ENCODE measurements at regions not wholly inside any gene's neighbourhood (a gene's known extent, or its start where the extent isn't known, plus 50 kb on each side); places are given as distances from the start of the nearest gene placed in this dataset.

DNA sequence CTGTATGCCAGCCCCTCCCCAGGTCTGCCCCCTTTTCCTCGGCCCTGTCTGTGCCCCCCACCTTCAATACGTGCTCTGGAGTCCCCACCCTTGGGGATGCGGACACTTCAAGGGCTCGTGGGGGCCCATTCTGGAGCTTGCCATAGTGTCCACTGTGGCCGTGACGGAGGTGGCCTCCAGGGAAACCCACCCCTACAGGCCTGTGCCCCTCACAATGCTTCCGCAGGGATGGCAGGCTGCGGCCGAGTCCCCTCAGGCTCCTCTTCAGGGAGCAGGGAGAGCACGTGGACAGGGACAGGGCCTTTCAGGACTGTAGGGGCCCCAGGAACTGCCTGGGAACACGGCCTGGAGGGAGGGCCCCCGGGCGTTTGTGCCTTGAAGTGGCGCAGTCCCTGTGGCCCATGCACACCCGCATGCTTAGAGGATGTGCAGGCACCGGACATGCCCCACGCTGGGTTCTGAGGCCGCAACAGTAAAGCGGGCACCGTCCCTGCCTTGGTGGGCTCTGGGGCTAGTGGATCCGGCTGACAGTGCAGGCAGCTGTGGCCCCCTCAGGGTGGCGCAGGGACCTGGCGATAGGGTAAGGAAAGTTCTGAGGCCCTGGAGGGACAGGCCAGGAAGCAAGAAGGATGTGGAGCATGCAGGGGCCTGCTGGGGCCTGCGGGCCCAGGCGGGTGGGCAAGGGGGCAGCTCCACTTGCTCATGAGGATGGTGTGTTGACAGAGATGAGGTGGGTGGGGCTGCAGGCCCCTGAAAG, 209.0 kb upstream of the RTL1 start:
- no peak for ATAC-seq
- no peak overlapping the region for H3K9ac ChIP-seq (ENCODE audit: insufficient read depth, low read depth, low read length)
- no peak for DNase-seq (ENCODE audit: low spot score)
- POLR2A ChIA-PET: no interaction called here
- H2AFZ ChIP-seq (ENCODE audit: low read length): no peak overlapping the region
- H3K27ac ChIP-seq (ENCODE audit: extremely low read length, insufficient read depth, low read length): no peak overlapping the region
- no peaks in the 10 kb centered on the region for H3K79me2 ChIP-seq (ENCODE audit: insufficient read depth, low read length)
- H3K36me3 ChIP-seq (replicated peaks in 1 of 2; ENCODE audit: control insufficient read depth in 1 of 2, insufficient read depth in 2 of 2, low read length in 2 of 2): no peaks in the 10 kb centered on the region
- H3K4me1 ChIP-seq (ENCODE audit: insufficient read depth, low read length): no peaks in the 10 kb centered on the region
- H3K4me2 ChIP-seq (ENCODE audit: low read depth, low read length): no peak overlapping the region
- intact Hi-C loops (cut with micrococcal nuclease; ENCODE audit: unreplicated experiment): no loop called here
- CTCF ChIA-PET (ENCODE audit: low intra/inter-chr PET ratio, low total read pairs): no interaction called here
- H3K9me3 ChIP-seq (ENCODE audit: low read length): no peaks in the 10 kb centered on the region
- no peaks in the 10 kb centered on the region for H4K20me1 ChIP-seq (ENCODE audit: insufficient read depth, low read length)
- no peak for FAIRE-seq
- H3K4me3 ChIP-seq (replicated peaks in 1 of 3; ENCODE audit: insufficient read depth in 1 of 3, low read depth in 2 of 3, low read length in 3 of 3): no peak overlapping the region
- in situ Hi-C loops (cut with HindIII; ENCODE audit: extremely low pct_ligation_motif_present, low pct_unique_long_range_greater_than_20kb): no loop called here
- H3K27me3 ChIP-seq (ENCODE audit: control insufficient read depth in 1 of 2, insufficient read depth in 2 of 2, low read length in 2 of 2): peaks cover 8 to 51% of the 10 kb centered on the region in 2 experiments
- 38% methylated on average over 24 of the region's 25 CpGs for WGBS (ENCODE audit: low lambda C conversion rate)
- BruUV-seq (replicated peaks): no TSS peak
- TF ChIP-seq ZNF746 (CRISPR knock-in tag; IDR thresholded peaks at IDR 0.05) (no peak), CREB3 (CRISPR knock-in tag; IDR thresholded peaks at IDR 0.05) (no peak), NR1H2 (CRISPR knock-in tag; IDR thresholded peaks at IDR 0.05; ENCODE audit: borderline replicate concordance, low read depth) (no peak), DNMT1 (CRISPR knock-in tag; IDR thresholded peaks at IDR 0.05) (no peak), ZNF75D (CRISPR knock-in tag; IDR thresholded peaks at IDR 0.05; ENCODE audit: borderline replicate concordance) (no peak), ZNF205 (CRISPR knock-in tag; IDR thresholded peaks at IDR 0.05) (no peak), REXO4 (CRISPR knock-in tag; IDR thresholded peaks at IDR 0.05; ENCODE audit: borderline replicate concordance) (no peak)
- TF ChIP-seq, protein P1, sequence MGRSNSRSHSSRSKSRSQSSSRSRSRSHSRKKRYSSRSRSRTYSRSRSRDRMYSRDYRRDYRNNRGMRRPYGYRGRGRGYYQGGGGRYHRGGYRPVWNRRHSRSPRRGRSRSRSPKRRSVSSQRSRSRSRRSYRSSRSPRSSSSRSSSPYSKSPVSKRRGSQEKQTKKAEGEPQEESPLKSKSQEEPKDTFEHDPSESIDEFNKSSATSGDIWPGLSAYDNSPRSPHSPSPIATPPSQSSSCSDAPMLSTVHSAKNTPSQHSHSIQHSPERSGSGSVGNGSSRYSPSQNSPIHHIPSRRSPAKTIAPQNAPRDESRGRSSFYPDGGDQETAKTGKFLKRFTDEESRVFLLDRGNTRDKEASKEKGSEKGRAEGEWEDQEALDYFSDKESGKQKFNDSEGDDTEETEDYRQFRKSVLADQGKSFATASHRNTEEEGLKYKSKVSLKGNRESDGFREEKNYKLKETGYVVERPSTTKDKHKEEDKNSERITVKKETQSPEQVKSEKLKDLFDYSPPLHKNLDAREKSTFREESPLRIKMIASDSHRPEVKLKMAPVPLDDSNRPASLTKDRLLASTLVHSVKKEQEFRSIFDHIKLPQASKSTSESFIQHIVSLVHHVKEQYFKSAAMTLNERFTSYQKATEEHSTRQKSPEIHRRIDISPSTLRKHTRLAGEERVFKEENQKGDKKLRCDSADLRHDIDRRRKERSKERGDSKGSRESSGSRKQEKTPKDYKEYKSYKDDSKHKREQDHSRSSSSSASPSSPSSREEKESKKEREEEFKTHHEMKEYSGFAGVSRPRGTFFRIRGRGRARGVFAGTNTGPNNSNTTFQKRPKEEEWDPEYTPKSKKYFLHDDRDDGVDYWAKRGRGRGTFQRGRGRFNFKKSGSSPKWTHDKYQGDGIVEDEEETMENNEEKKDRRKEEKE (IDR thresholded peaks at IDR 0.05): no peak
